NCI-H1048 (cell line): ENCODE measurements at regions not wholly inside any gene's neighbourhood (a gene's known extent, or its start where the extent isn't known, plus 50 kb on each side); places are given as distances from the start of the nearest gene placed in this dataset.
"Not testable (repeated sequence)": the region's sequence is repeated elsewhere in the genome, so short reads cannot be mapped to it uniquely, and the experiment has no call there.

Experiments
- DNase-seq: peaks from one replicate; lab custom pipeline; 2025; lab: John Stamatoyannopoulos, UW

GRCh38 chr2:18311420-18312195, 248.8 kb downstream of the RDH14 start:
- DNase-seq = peak; percentile 22

GRCh38 chr2:18309627-18310026, 250.8 kb downstream of the RDH14 start:
- no peak for DNase-seq

- DNase-seq = no peak
Observed at GRCh38 chr2:18309188-18309587, 251.3 kb downstream of the RDH14 start.

GRCh38 chr2:18304849-18305248, 255.6 kb downstream of the RDH14 start:
- DNase-seq = no peak

- no peak for DNase-seq
Observed at GRCh38 chr2:18301421-18302139, 258.9 kb downstream of the RDH14 start.

GRCh38 chr2:18299423-18300212, 260.8 kb downstream of the RDH14 start:
- peak; percentile 1 for DNase-seq

GRCh38 chr2:18297534-18298058, 262.9 kb downstream of the RDH14 start:
- no peak for DNase-seq

GRCh38 chr2:18290386-18290785, 270.1 kb downstream of the RDH14 start:
- DNase-seq = no peak

GRCh38 chr2:18286897-18287296, 273.6 kb downstream of the RDH14 start:
- DNase-seq = no peak

- DNase-seq = no peak
Observed at GRCh38 chr2:18284331-18284730, 276.1 kb downstream of the RDH14 start.

- no peak for DNase-seq
Observed at GRCh38 chr2:18282026-18282425, 278.4 kb downstream of the RDH14 start.

- no peak for DNase-seq
Observed at GRCh38 chr2:18276583-18277075, 283.8 kb downstream of the RDH14 start.

GRCh38 chr2:18273205-18273604, 287.2 kb downstream of the RDH14 start:
- DNase-seq = no peak

- no peak for DNase-seq
Observed at GRCh38 chr2:18272148-18272494, 288.3 kb downstream of the RDH14 start.

- DNase-seq = no peak
Observed at GRCh38 chr2:18271370-18272147, 288.9 kb downstream of the RDH14 start.

- DNase-seq = no peak
Observed at GRCh38 chr2:18268400-18268799, 292.1 kb downstream of the RDH14 start.

- no peak for DNase-seq
Observed at GRCh38 chr2:18267501-18267900, 293.0 kb downstream of the RDH14 start.

GRCh38 chr2:18266699-18267098, 293.8 kb downstream of the RDH14 start:
- not testable (repeated sequence) for DNase-seq

GRCh38 chr2:18265614-18266586, 294.6 kb downstream of the RDH14 start:
- DNase-seq = no peak

- no peak for DNase-seq
Observed at GRCh38 chr2:18262601-18263000, 297.9 kb downstream of the RDH14 start.
